HEK293 (cell line): ENCODE measurements at regions not wholly inside any gene's neighbourhood (a gene's known extent, or its start where the extent isn't known, plus 50 kb on each side); places are given as distances from the start of the nearest gene placed in this dataset.
"Not testable (repeated sequence)": the region's sequence is repeated elsewhere in the genome, so short reads cannot be mapped to it uniquely, and the experiment has no call there.

ENCODE experiments used
- CTCF ChIA-PET: fragments of 350-600 bp; formaldehyde crosslinking; extraction: SDS; loops from one replicate; lab custom pipeline; 2021; ENCODE audit warnings: antibody characterized with exemption; lab: Yijun Ruan, JAX
- POLR2A ChIA-PET: fragments of 300-600 bp; formaldehyde crosslinking; extraction: SDS; loops from one replicate; lab custom pipeline; 2020; ENCODE audit warnings: antibody characterized with exemption, inconsistent platforms; lab: Yijun Ruan, JAX
- H3K27ac ChIP-seq: fragments of 200-500 bp; sonication (Bioruptor generic); 2 replicates; pipeline ENCODE4 v1.5.1; 2014; ENCODE audit warnings: low read depth, low read length, control low read depth, inconsistent platforms; ENCODE audit errors: extremely low read depth
- H3K36me3 ChIP-seq, 2 experiments: fragments of 200-500 bp in 1 of 2; sonication (Bioruptor generic) in 1 of 2; 1 replicate in 1 of 2; 2 replicates in 1 of 2; pipeline ENCODE4 v1.5.1; 2014 to 2017; ENCODE audit warnings: inconsistent platforms in 2 of 2, low read length in 2 of 2; ENCODE audit not compliant: control insufficient read depth in 2 of 2, insufficient read depth in 1 of 2
- H3K4me1 ChIP-seq: fragments of 200-500 bp; sonication (Bioruptor generic); 2 replicates; pipeline ENCODE4 v1.5.1; 2014; ENCODE audit warnings: mild to moderate bottlenecking, low read length, inconsistent platforms; ENCODE audit not compliant: control insufficient read depth, insufficient read depth
- H3K4me3 ChIP-seq: 2 replicates; pipeline ENCODE4 v1.5.1; 2011; ENCODE audit warnings: low read depth, mild to moderate bottlenecking, control low read depth, low read length, moderate library complexity
- H3K9me3 ChIP-seq: fragments of 200-500 bp; sonication (Bioruptor generic); 2 replicates; pipeline ENCODE4 v1.5.1; 2014; ENCODE audit warnings: low read depth, low read length, inconsistent platforms; ENCODE audit not compliant: control insufficient read depth, insufficient read depth
- BCL11B ChIP-seq: fragments of 450-650 bp; formaldehyde crosslinking; IDR thresholded peaks from 2 replicates; pipeline ENCODE4 v1.5.1; 2016; ENCODE audit warnings: low read depth, missing biosample characterization, missing genetic modification characterization
- OSR2 ChIP-seq: fragments of 450-650 bp; formaldehyde crosslinking; IDR thresholded peaks from 2 replicates; pipeline ENCODE4 v1.5.1; 2016; ENCODE audit warnings: missing biosample characterization, missing genetic modification characterization
- OVOL3 ChIP-seq: fragments of 450-650 bp; formaldehyde crosslinking; IDR thresholded peaks from 2 replicates; pipeline ENCODE4 v1.5.1; 2016; ENCODE audit warnings: missing biosample characterization, missing genetic modification characterization
- SCRT1 ChIP-seq: fragments of 450-650 bp; formaldehyde crosslinking; IDR thresholded peaks from 2 replicates; pipeline ENCODE4 v1.5.1; 2016; ENCODE audit warnings: missing biosample characterization, missing genetic modification characterization, borderline replicate concordance
- SP3 ChIP-seq: fragments of 450-650 bp; formaldehyde crosslinking; IDR thresholded peaks from 2 replicates; pipeline ENCODE4 v1.5.1; 2016; ENCODE audit warnings: missing biosample characterization, missing genetic modification characterization
- TSHZ1 ChIP-seq: fragments of 450-650 bp; formaldehyde crosslinking; IDR thresholded peaks from 2 replicates; pipeline ENCODE4 v1.5.1; 2016; ENCODE audit warnings: missing biosample characterization, missing genetic modification characterization, borderline replicate concordance
- ZBTB7A ChIP-seq: fragments of 450-650 bp; formaldehyde crosslinking; IDR thresholded peaks from 2 replicates; pipeline ENCODE4 v1.5.1; 2016; ENCODE audit warnings: low read depth, missing biosample characterization, missing genetic modification characterization
- ZBTB8A ChIP-seq: fragments of 450-650 bp; formaldehyde crosslinking; IDR thresholded peaks from 2 replicates; pipeline ENCODE4 v1.5.1; 2016; ENCODE audit warnings: missing biosample characterization, missing genetic modification characterization
- ZFP41 ChIP-seq: fragments of 450-650 bp; formaldehyde crosslinking; IDR thresholded peaks from 2 replicates; pipeline ENCODE4 v1.5.1; 2016; ENCODE audit warnings: missing biosample characterization, missing genetic modification characterization, borderline replicate concordance
- ZFP69B ChIP-seq: fragments of 450-650 bp; formaldehyde crosslinking; IDR thresholded peaks from 2 replicates; pipeline ENCODE4 v1.5.1; 2016; ENCODE audit warnings: missing biosample characterization, missing genetic modification characterization
- ZNF114 ChIP-seq: fragments of 450-650 bp; formaldehyde crosslinking; IDR thresholded peaks from 2 replicates; pipeline ENCODE4 v1.5.0; 2017; ENCODE audit warnings: missing biosample characterization, missing genetic modification characterization
- ZNF174 ChIP-seq: fragments of 450-650 bp; formaldehyde crosslinking; IDR thresholded peaks from 2 replicates; pipeline ENCODE4 v1.5.0; 2017; ENCODE audit warnings: missing biosample characterization, mild to moderate bottlenecking, missing genetic modification characterization
- ZNF292 ChIP-seq: fragments of 450-650 bp; formaldehyde crosslinking; IDR thresholded peaks from 2 replicates; pipeline ENCODE4 v1.5.1; 2016; ENCODE audit warnings: low read depth, missing biosample characterization, missing genetic modification characterization, borderline replicate concordance
- ZNF433 ChIP-seq: fragments of 450-650 bp; formaldehyde crosslinking; IDR thresholded peaks from 2 replicates; pipeline ENCODE4 v1.5.1; 2016; ENCODE audit warnings: missing biosample characterization, missing genetic modification characterization, low read depth
- ZNF510 ChIP-seq: fragments of 450-650 bp; formaldehyde crosslinking; IDR thresholded peaks from 2 replicates; pipeline ENCODE4 v1.5.1; 2018; ENCODE audit warnings: mild to moderate bottlenecking, missing genetic modification characterization, missing biosample characterization; ENCODE audit not compliant: insufficient replicate concordance
- ZNF529 ChIP-seq: fragments of 450-650 bp; formaldehyde crosslinking; IDR thresholded peaks from 2 replicates; pipeline ENCODE4 v1.5.1; 2017; ENCODE audit warnings: missing genetic modification characterization, missing biosample characterization; ENCODE audit not compliant: insufficient replicate concordance
- ZNF626 ChIP-seq: fragments of 450-650 bp; sonication (Bioruptor Pico); formaldehyde crosslinking; IDR thresholded peaks from 2 replicates; pipeline ENCODE4 v1.5.1; 2018; ENCODE audit warnings: missing biosample characterization, missing genetic modification characterization, inconsistent platforms
- ZNF664 ChIP-seq: fragments of 450-650 bp; formaldehyde crosslinking; IDR thresholded peaks from 2 replicates; pipeline ENCODE4 v1.5.1; 2016; ENCODE audit warnings: missing biosample characterization, missing genetic modification characterization

GRCh38 chr6:4250645-4251044, 115.3 kb upstream of the ECI2 start:
- POLR2A ChIA-PET, result no interaction called here
- CTCF ChIA-PET, result no interaction called here

GRCh38 chr6:4243832-4244231, 108.5 kb upstream of the ECI2 start:
- H3K4me1 ChIP-seq, H3K9me3 ChIP-seq, H3K4me3 ChIP-seq, H3K27ac ChIP-seq, H3K36me3 ChIP-seq, POLR2A ChIA-PET, CTCF ChIA-PET: not testable (repeated sequence)

More at GRCh38 chr6:4250645-4251044, 115.3 kb upstream of the ECI2 start:
- Histone ChIP-seq H3K4me1 (no peaks in the 10 kb centered on the region; the same call in 1 of the 2 replicates), H3K4me3 (no peak overlapping the region), H3K36me3 (no peaks in the 10 kb centered on the region), H3K27ac (no peak overlapping the region), H3K9me3 (no peaks in the 10 kb centered on the region)
- TF ChIP-seq OVOL3 (tag by site-specific recombination), result no peak

GRCh38 chr6:4243237-4243636, 107.9 kb upstream of the ECI2 start:
- no peak for TF ChIP-seq OSR2 (tag by site-specific recombination)
- TF ChIP-seq ZNF510 (tag by site-specific recombination), result no peak
- no peak for TF ChIP-seq ZNF114 (tag by site-specific recombination)
- TF ChIP-seq ZNF292 (tag by site-specific recombination), result no peak
- TF ChIP-seq SCRT1 (tag by site-specific recombination), result no peak
- no peaks in the 10 kb centered on the region for H3K9me3 ChIP-seq
- H3K4me3 ChIP-seq, result no peak overlapping the region
- H3K4me1 ChIP-seq, result no peaks in the 10 kb centered on the region
- POLR2A ChIA-PET, result no interaction called here
- H3K36me3 ChIP-seq, result no peaks in the 10 kb centered on the region
- no peak overlapping the region for H3K27ac ChIP-seq
- CTCF ChIA-PET, result no interaction called here

GRCh38 chr6:4242601-4243000, 107.2 kb upstream of the ECI2 start:
- H3K9me3 ChIP-seq, result no peaks in the 10 kb centered on the region
- ChIA-PET POLR2A (no interaction called here), CTCF (no interaction called here)
- no peaks in the 10 kb centered on the region for H3K4me1 ChIP-seq
- no peak overlapping the region for H3K4me3 ChIP-seq
- H3K27ac ChIP-seq, result no peak overlapping the region
- TF ChIP-seq ZBTB7A (tag by site-specific recombination) (no peak), ZNF626 (no peak), BCL11B (tag by site-specific recombination) (no peak), OSR2 (tag by site-specific recombination) (no peak), TSHZ1 (tag by site-specific recombination) (no peak), ZNF529 (tag by site-specific recombination) (no peak), SP3 (tag by site-specific recombination) (no peak), ZNF664 (no peak), ZFP69B (tag by site-specific recombination) (no peak), ZFP41 (tag by site-specific recombination) (no peak), ZNF174 (tag by site-specific recombination) (no peak), ZNF433 (tag by site-specific recombination) (no peak), ZBTB8A (tag by site-specific recombination) (no peak)
- TF ChIP-seq, all 188 proteins: peak for 0
- H3K36me3 ChIP-seq, result no peaks in the 10 kb centered on the region
